T47D (cell line): ENCODE measurements at regions not wholly inside any gene's neighbourhood (a gene's known extent, or its start where the extent isn't known, plus 50 kb on each side); places are given as distances from the start of the nearest gene placed in this dataset.

Source experiments
- DNase-seq, 2 experiments: peaks; one replicate each; pipeline versions ENCODE4 v3.0.0 to v3.0.0-alpha.2; 2011 to 2012; ENCODE audit warnings: low read depth in 1 of 2, low spot score in 1 of 2
- JUND ChIP-seq: IDR thresholded peaks from 2 replicates; pipeline ENCODE4 v1.6.1; 2012; ENCODE audit warnings: low read depth
- in situ Hi-C: cut with HindIII; loops from 2 replicates; pipeline ENCODE4 v1.10.0; 2016; ENCODE audit warnings: low sequenced_read_pairs, low pct_unique_long_range_greater_than_20kb

GRCh38 chr5:86354664-86355063 lies 263.1 kb upstream of the COX7C start:
- no peak for TF ChIP-seq JUND
- DNase-seq = no peak
- in situ Hi-C loops = no loop called here

GRCh38 chr5:86360801-86361200 lies 256.9 kb upstream of the COX7C start:
- DNase-seq = no peak
- in situ Hi-C loops = no loop called here
- TF ChIP-seq JUND = no peak

- no peak for TF ChIP-seq JUND
- in situ Hi-C loops = no loop called here
- no peak for DNase-seq
These were observed 246.7 kb upstream of the COX7C start for GRCh38 chr5:86371061-86371460.

GRCh38 chr5:86374611-86375010 lies 243.1 kb upstream of the COX7C start:
- in situ Hi-C loops = no loop called here
- DNase-seq = no peak
- no peak for TF ChIP-seq JUND

- no peak for DNase-seq
- TF ChIP-seq JUND = no peak
- in situ Hi-C loops = no loop called here
These were observed 241.5 kb upstream of the COX7C start for GRCh38 chr5:86376214-86376613.

GRCh38 chr5:86403190-86403589 lies 214.6 kb upstream of the COX7C start:
- no peak for DNase-seq
- no peak for TF ChIP-seq JUND
- in situ Hi-C loops = no loop called here

GRCh38 chr5:86404256-86404655 lies 213.5 kb upstream of the COX7C start:
- no peak for DNase-seq
- in situ Hi-C loops = no loop called here
- no peak for TF ChIP-seq JUND

- in situ Hi-C loops = no loop called here
- no peak for DNase-seq
- no peak for TF ChIP-seq JUND
These were observed 210.0 kb upstream of the COX7C start for GRCh38 chr5:86407711-86408110.

- in situ Hi-C loops = no loop called here
- DNase-seq = no peak
- no peak for TF ChIP-seq JUND
These were observed 206.1 kb upstream of the COX7C start for GRCh38 chr5:86411596-86411995.

GRCh38 chr5:86427158-86427557 lies 190.6 kb upstream of the COX7C start:
- in situ Hi-C loops = no loop called here
- DNase-seq = no peak
- no peak for TF ChIP-seq JUND

- DNase-seq = no peak
- in situ Hi-C loops = no loop called here
- TF ChIP-seq JUND = no peak
These were observed 178.1 kb upstream of the COX7C start for GRCh38 chr5:86439593-86440110.

- no peak for DNase-seq
- in situ Hi-C loops = no loop called here
- no peak for TF ChIP-seq JUND
These were observed 175.6 kb upstream of the COX7C start for GRCh38 chr5:86442036-86442745.

- DNase-seq = no peak
- in situ Hi-C loops = no loop called here
- TF ChIP-seq JUND = no peak
These were observed 170.4 kb upstream of the COX7C start for GRCh38 chr5:86447362-86447761.

GRCh38 chr5:86452251-86452650 lies 165.5 kb upstream of the COX7C start:
- in situ Hi-C loops = no loop called here
- TF ChIP-seq JUND = no peak
- no peak for DNase-seq
